ENCODE measurements at regions not wholly inside any gene's neighbourhood (a gene's known extent, or its start where the extent isn't known, plus 50 kb on each side); places are given as distances from the start of the nearest gene placed in this dataset.

DNA sequence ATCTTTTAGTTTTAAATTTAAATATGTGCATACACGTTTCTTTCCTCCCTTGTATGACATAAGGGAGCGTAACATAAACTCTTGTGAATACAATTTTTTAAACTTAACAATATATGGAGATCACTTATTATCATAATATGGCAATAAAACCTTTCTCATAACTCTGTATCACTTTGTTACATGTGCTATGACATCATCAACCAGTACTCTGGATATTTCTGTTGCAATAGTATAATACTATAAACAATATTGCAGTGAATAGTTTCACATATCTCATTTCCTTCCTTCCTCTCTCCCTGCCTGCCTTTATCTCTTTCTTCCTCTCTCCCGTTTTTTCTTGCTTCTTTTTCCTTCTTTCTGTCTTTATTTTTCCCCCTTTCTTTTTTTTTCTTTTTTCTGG lies 1278.0 kb upstream of the CNTN5 start:
- no peaks in the 10 kb centered on the region for H3K36me3 ChIP-seq (replicated peaks in 1 of 2; ENCODE audit: control insufficient read depth in 1 of 2, insufficient read depth in 2 of 2, low read length in 2 of 2)
- Mint-ChIP-seq H3K36me3 (no peaks in the 10 kb centered on the region), H3K9me3 (peaks cover 2 to 28% (median 8%) of the 10 kb centered on the region in 7 donors), H3K4me3 (no peak overlapping the region), H3K27me3 (ENCODE audit: low read depth in 3 of 3) (no peaks in the 10 kb centered on the region), H3K4me1 (no peaks in the 10 kb centered on the region), H3K27ac (no peak overlapping the region)
- H3K9ac ChIP-seq (ENCODE audit: insufficient read depth, low read length, poor library complexity, severe bottlenecking) = no peak overlapping the region
- H3K4me2 ChIP-seq (replicated peaks; ENCODE audit: extremely low read depth, low read length, poor library complexity, severe bottlenecking) = no peak overlapping the region
- H3K9me3 ChIP-seq (replicated peaks in 1 of 2; ENCODE audit: control insufficient read depth in 1 of 2, insufficient read depth in 1 of 2, low read length in 2 of 2) = peaks cover 4 to 11% of the 10 kb centered on the region in 2 donors
- no peak overlapping the region for H3K4me3 ChIP-seq (replicated peaks in 1 of 3; ENCODE audit: low read depth in 2 of 3, low read length in 3 of 3)
- H3K27me3 ChIP-seq (ENCODE audit: control insufficient read depth in 2 of 2, insufficient read depth in 2 of 2, low read length in 2 of 2) = no peaks in the 10 kb centered on the region
- intact Hi-C loops (cut with micrococcal nuclease) = no loop called here
- H4K20me1 ChIP-seq (ENCODE audit: insufficient read depth, low read length) = no peaks in the 10 kb centered on the region
- no peak overlapping the region for H3K27ac ChIP-seq (ENCODE audit: low read depth in 1 of 2, low read length in 2 of 2)
- no CpG with 5 or more reads among the region's 3 CpGs for WGBS (ENCODE audit: insufficient coverage)
- H3K4me1 ChIP-seq (ENCODE audit: control insufficient read depth in 1 of 2, insufficient read depth in 2 of 2, low read length in 2 of 2) = no peaks in the 10 kb centered on the region
- DNase-seq = no peak
- TF ChIP-seq, protein P1, sequence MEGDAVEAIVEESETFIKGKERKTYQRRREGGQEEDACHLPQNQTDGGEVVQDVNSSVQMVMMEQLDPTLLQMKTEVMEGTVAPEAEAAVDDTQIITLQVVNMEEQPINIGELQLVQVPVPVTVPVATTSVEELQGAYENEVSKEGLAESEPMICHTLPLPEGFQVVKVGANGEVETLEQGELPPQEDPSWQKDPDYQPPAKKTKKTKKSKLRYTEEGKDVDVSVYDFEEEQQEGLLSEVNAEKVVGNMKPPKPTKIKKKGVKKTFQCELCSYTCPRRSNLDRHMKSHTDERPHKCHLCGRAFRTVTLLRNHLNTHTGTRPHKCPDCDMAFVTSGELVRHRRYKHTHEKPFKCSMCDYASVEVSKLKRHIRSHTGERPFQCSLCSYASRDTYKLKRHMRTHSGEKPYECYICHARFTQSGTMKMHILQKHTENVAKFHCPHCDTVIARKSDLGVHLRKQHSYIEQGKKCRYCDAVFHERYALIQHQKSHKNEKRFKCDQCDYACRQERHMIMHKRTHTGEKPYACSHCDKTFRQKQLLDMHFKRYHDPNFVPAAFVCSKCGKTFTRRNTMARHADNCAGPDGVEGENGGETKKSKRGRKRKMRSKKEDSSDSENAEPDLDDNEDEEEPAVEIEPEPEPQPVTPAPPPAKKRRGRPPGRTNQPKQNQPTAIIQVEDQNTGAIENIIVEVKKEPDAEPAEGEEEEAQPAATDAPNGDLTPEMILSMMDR (IDR thresholded peaks at IDR 0.05) = no peak
- no peaks in the 10 kb centered on the region for H3K79me2 ChIP-seq (ENCODE audit: insufficient read depth, low read length)
- H2AFZ ChIP-seq (ENCODE audit: insufficient read depth, low read depth, low read length, poor library complexity, severe bottlenecking) = no peak overlapping the region

DNA sequence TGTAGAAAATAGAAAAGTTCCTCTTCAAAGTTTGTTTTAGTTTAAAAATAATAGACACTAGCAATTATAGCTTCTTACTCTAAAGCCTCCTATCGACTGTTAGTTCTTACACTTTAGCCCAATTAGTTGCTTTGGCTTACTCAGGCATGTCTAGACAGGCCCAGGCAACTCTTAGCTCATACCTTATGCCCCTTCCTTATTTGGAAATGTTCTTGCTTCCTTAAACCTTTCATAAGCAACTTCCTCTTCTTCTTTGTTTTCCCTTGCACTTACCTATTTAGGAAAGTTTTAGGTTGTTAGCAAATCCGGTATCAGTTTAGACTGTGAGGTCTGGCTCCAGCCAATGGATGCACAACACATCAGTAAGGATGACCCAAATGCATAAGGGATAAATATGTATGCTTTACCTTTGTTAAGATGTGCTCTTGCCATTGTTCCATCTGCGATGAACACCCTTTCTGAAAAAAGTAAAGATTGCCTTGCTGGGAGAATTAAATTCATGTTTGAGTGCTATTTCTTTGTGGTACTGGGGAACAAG lies 1277.5 kb upstream of the CNTN5 start:
- Mint-ChIP-seq H3K27ac (no peak overlapping the region), H3K9me3 (peaks cover 2 to 28% (median 8%) of the 10 kb centered on the region in 7 donors), H3K27me3 (ENCODE audit: low read depth in 3 of 3) (no peaks in the 10 kb centered on the region), H3K4me1 (no peaks in the 10 kb centered on the region), H3K36me3 (no peaks in the 10 kb centered on the region), H3K4me3 (no peak overlapping the region)
- Histone ChIP-seq H3K27me3 (ENCODE audit: control insufficient read depth in 2 of 2, insufficient read depth in 2 of 2, low read length in 2 of 2) (no peaks in the 10 kb centered on the region), H4K20me1 (ENCODE audit: insufficient read depth, low read length) (no peaks in the 10 kb centered on the region), H2AFZ (ENCODE audit: insufficient read depth, low read depth, low read length, poor library complexity, severe bottlenecking) (no peak overlapping the region), H3K4me1 (ENCODE audit: control insufficient read depth in 1 of 2, insufficient read depth in 2 of 2, low read length in 2 of 2) (no peaks in the 10 kb centered on the region), H3K9ac (ENCODE audit: insufficient read depth, low read length, poor library complexity, severe bottlenecking) (no peak overlapping the region), H3K4me3 (replicated peaks in 1 of 3; ENCODE audit: low read depth in 2 of 3, low read length in 3 of 3) (no peak overlapping the region), H3K36me3 (replicated peaks in 1 of 2; ENCODE audit: control insufficient read depth in 1 of 2, insufficient read depth in 2 of 2, low read length in 2 of 2) (no peaks in the 10 kb centered on the region), H3K9me3 (replicated peaks in 1 of 2; ENCODE audit: control insufficient read depth in 1 of 2, insufficient read depth in 1 of 2, low read length in 2 of 2) (peaks cover 4 to 11% of the 10 kb centered on the region in 2 donors), H3K27ac (ENCODE audit: low read depth in 1 of 2, low read length in 2 of 2) (no peak overlapping the region), H3K79me2 (ENCODE audit: insufficient read depth, low read length) (no peaks in the 10 kb centered on the region), H3K4me2 (replicated peaks; ENCODE audit: extremely low read depth, low read length, poor library complexity, severe bottlenecking) (no peak overlapping the region)
- no peak for DNase-seq
- intact Hi-C loops (cut with micrococcal nuclease) = no loop called here
- TF ChIP-seq, protein P1 (IDR thresholded peaks at IDR 0.05) = no peak
- WGBS (ENCODE audit: insufficient coverage) = 100% methylated on average over 1 of the region's 3 CpGs

Measured in CD14-positive monocyte (primary cell).